ENCODE measurements at regions not wholly inside any gene's neighbourhood (a gene's known extent, or its start where the extent isn't known, plus 50 kb on each side); places are given as distances from the start of the nearest gene placed in this dataset.
A peak's percentile ranks its signal among the peaks of the same experiment; 100 is the strongest.

- Mint-ChIP-seq H3K4me1 (no peaks in the 10 kb centered on the region), H3K4me3 (peak overlapping the region in 1 of 4 donors; percentile 41), H3K9me3 (no peaks in the 10 kb centered on the region), H3K36me3 (no peaks in the 10 kb centered on the region), H3K27ac (no peak overlapping the region), H3K27me3 (peaks cover 15% of the 10 kb centered on the region)
These were observed 261.5 kb upstream of the RPL38 start for GRCh38 chr17:73941919-73942530.

- no peaks in the 10 kb centered on the region for H3K4me1 Mint-ChIP-seq
- no peak overlapping the region for H3K27ac Mint-ChIP-seq
- peaks cover 17% of the 10 kb centered on the region for H3K27me3 Mint-ChIP-seq
- H3K9me3 Mint-ChIP-seq: no peaks in the 10 kb centered on the region
- H3K4me3 Mint-ChIP-seq: no peak overlapping the region
- H3K36me3 Mint-ChIP-seq: peaks cover 2% of the 10 kb centered on the region
These were observed 260.6 kb upstream of the RPL38 start for GRCh38 chr17:73942703-73943415.

- no peaks in the 10 kb centered on the region for H3K9me3 Mint-ChIP-seq
- H3K4me3 Mint-ChIP-seq: no peak overlapping the region
- peaks cover 2% of the 10 kb centered on the region for H3K36me3 Mint-ChIP-seq
- peaks cover 20% of the 10 kb centered on the region for H3K27me3 Mint-ChIP-seq
- H3K4me1 Mint-ChIP-seq: no peaks in the 10 kb centered on the region
- H3K27ac Mint-ChIP-seq: no peak overlapping the region
These were observed 259.9 kb upstream of the RPL38 start for GRCh38 chr17:73943416-73944110.

GRCh38 chr17:73944366-73944765 lies 259.1 kb upstream of the RPL38 start:
- H3K27me3 Mint-ChIP-seq: peaks cover 17% of the 10 kb centered on the region
- H3K36me3 Mint-ChIP-seq: peaks cover 2% of the 10 kb centered on the region
- no peak overlapping the region for H3K4me3 Mint-ChIP-seq
- H3K27ac Mint-ChIP-seq: no peak overlapping the region
- H3K9me3 Mint-ChIP-seq: no peaks in the 10 kb centered on the region
- H3K4me1 Mint-ChIP-seq: no peaks in the 10 kb centered on the region

- Mint-ChIP-seq H3K27ac (no peak overlapping the region), H3K27me3 (peaks cover 25% of the 10 kb centered on the region), H3K36me3 (peaks cover 2% of the 10 kb centered on the region), H3K9me3 (no peaks in the 10 kb centered on the region), H3K4me1 (peaks cover 0 to 3% (median 0%) of the 10 kb centered on the region in 3 donors), H3K4me3 (no peak overlapping the region)
These were observed 256.1 kb upstream of the RPL38 start for GRCh38 chr17:73947281-73947965.

GRCh38 chr17:73947966-73948355 lies 255.5 kb upstream of the RPL38 start:
- peaks cover 0 to 3% (median 0%) of the 10 kb centered on the region in 3 donors for H3K4me1 Mint-ChIP-seq
- no peaks in the 10 kb centered on the region for H3K9me3 Mint-ChIP-seq
- no peak overlapping the region for H3K27ac Mint-ChIP-seq
- H3K27me3 Mint-ChIP-seq: peaks cover 25% of the 10 kb centered on the region
- no peak overlapping the region for H3K4me3 Mint-ChIP-seq
- H3K36me3 Mint-ChIP-seq: peaks cover 2% of the 10 kb centered on the region

- peaks cover 2% of the 10 kb centered on the region for H3K36me3 Mint-ChIP-seq
- H3K4me3 Mint-ChIP-seq: no peak overlapping the region
- H3K9me3 Mint-ChIP-seq: no peaks in the 10 kb centered on the region
- H3K27me3 Mint-ChIP-seq: peaks cover 23% of the 10 kb centered on the region
- H3K4me1 Mint-ChIP-seq: peaks cover 0 to 3% (median 0%) of the 10 kb centered on the region in 3 donors
- H3K27ac Mint-ChIP-seq: no peak overlapping the region
These were observed 253.4 kb upstream of the RPL38 start for GRCh38 chr17:73949903-73950592.

- H3K9me3 Mint-ChIP-seq: no peaks in the 10 kb centered on the region
- H3K4me1 Mint-ChIP-seq: peaks cover 0 to 3% (median 0%) of the 10 kb centered on the region in 3 donors
- H3K27ac Mint-ChIP-seq: no peak overlapping the region
- H3K4me3 Mint-ChIP-seq: no peak overlapping the region
- peaks cover 23% of the 10 kb centered on the region for H3K27me3 Mint-ChIP-seq
- H3K36me3 Mint-ChIP-seq: peaks cover 2% of the 10 kb centered on the region
These were observed 252.9 kb upstream of the RPL38 start for GRCh38 chr17:73950593-73950914.

- peaks cover 0 to 3% (median 0%) of the 10 kb centered on the region in 3 donors for H3K4me1 Mint-ChIP-seq
- no peaks in the 10 kb centered on the region for H3K9me3 Mint-ChIP-seq
- peak overlapping the region in 3 of 4 donors; percentile 13 to 82 (median 43) for H3K4me3 Mint-ChIP-seq
- no peak overlapping the region for H3K27ac Mint-ChIP-seq
- peaks cover 19% of the 10 kb centered on the region for H3K27me3 Mint-ChIP-seq
- H3K36me3 Mint-ChIP-seq: peaks cover 2% of the 10 kb centered on the region
These were observed 251.4 kb upstream of the RPL38 start for GRCh38 chr17:73952082-73952479.

- no peak overlapping the region for H3K4me3 Mint-ChIP-seq
- H3K36me3 Mint-ChIP-seq: peaks cover under 1% of the 10 kb centered on the region
- no peaks in the 10 kb centered on the region for H3K9me3 Mint-ChIP-seq
- peaks cover 0 to 3% (median 0%) of the 10 kb centered on the region in 3 donors for H3K4me1 Mint-ChIP-seq
- H3K27ac Mint-ChIP-seq: no peak overlapping the region
- H3K27me3 Mint-ChIP-seq: peaks cover 19% of the 10 kb centered on the region
These were observed 250.8 kb upstream of the RPL38 start for GRCh38 chr17:73952480-73953205.

- Mint-ChIP-seq H3K36me3 (no peaks in the 10 kb centered on the region), H3K27ac (no peak overlapping the region), H3K27me3 (peaks cover 14% of the 10 kb centered on the region), H3K4me3 (no peak overlapping the region), H3K4me1 (peaks cover 0 to 3% (median 0%) of the 10 kb centered on the region in 3 donors), H3K9me3 (no peaks in the 10 kb centered on the region)
These were observed 250.1 kb upstream of the RPL38 start for GRCh38 chr17:73953206-73954033.

- peaks cover 0 to 3% (median 0%) of the 10 kb centered on the region in 3 donors for H3K4me1 Mint-ChIP-seq
- no peak overlapping the region for H3K4me3 Mint-ChIP-seq
- peaks cover 12% of the 10 kb centered on the region for H3K27me3 Mint-ChIP-seq
- H3K9me3 Mint-ChIP-seq: peaks cover 0 to 3% (median 3%) of the 10 kb centered on the region in 3 donors
- H3K27ac Mint-ChIP-seq: no peak overlapping the region
- no peaks in the 10 kb centered on the region for H3K36me3 Mint-ChIP-seq
These were observed 248.5 kb upstream of the RPL38 start for GRCh38 chr17:73954951-73955350.

- peaks cover 0 to 3% (median 0%) of the 10 kb centered on the region in 3 donors for H3K4me1 Mint-ChIP-seq
These were observed 247.9 kb upstream of the RPL38 start for GRCh38 chr17:73955616-73956015.

More at GRCh38 chr17:73955616-73956015, 247.9 kb upstream of the RPL38 start:
- no peak overlapping the region for H3K4me3 Mint-ChIP-seq
- no peaks in the 10 kb centered on the region for H3K36me3 Mint-ChIP-seq
- peaks cover 0 to 7% (median 3%) of the 10 kb centered on the region in 3 donors for H3K9me3 Mint-ChIP-seq
- H3K27ac Mint-ChIP-seq: no peak overlapping the region
- peaks cover 12% of the 10 kb centered on the region for H3K27me3 Mint-ChIP-seq
